HUES64 (cell line): ENCODE measurements at regions not wholly inside any gene's neighbourhood (a gene's known extent, or its start where the extent isn't known, plus 50 kb on each side); places are given as distances from the start of the nearest gene placed in this dataset.

Source experiments
- H3K27ac ChIP-seq: 2 replicates; pipeline ENCODE4 v1.7.0; 2013; ENCODE audit warnings: low read depth, low read length, inconsistent platforms
- H3K27me3 ChIP-seq: 2 replicates; pipeline ENCODE4 v1.6.1; 2013; ENCODE audit warnings: mild to moderate bottlenecking, low read length; ENCODE audit not compliant: insufficient read depth
- H3K36me3 ChIP-seq: 2 replicates; pipeline ENCODE4 v1.6.1; 2013; ENCODE audit warnings: mild to moderate bottlenecking, low read length; ENCODE audit not compliant: insufficient read depth
- H3K4me1 ChIP-seq: 2 replicates; pipeline ENCODE4 v1.6.1; 2013; ENCODE audit warnings: mild to moderate bottlenecking, low read length, moderate library complexity; ENCODE audit not compliant: insufficient read depth
- H3K4me3 ChIP-seq: 2 replicates; pipeline ENCODE4 v1.5.1; 2013; ENCODE audit warnings: mild to moderate bottlenecking, low read length, moderate library complexity
- H3K9ac ChIP-seq: 2 replicates; pipeline ENCODE4 v1.6.1; 2013; ENCODE audit warnings: mild to moderate bottlenecking, low read depth, low read length
- H3K9me3 ChIP-seq: 2 replicates; pipeline ENCODE4 v1.6.1; 2013; ENCODE audit warnings: low read depth, low read length; ENCODE audit not compliant: insufficient read depth
- WGBS: fragments of 150-250, 120-280 bp; methylation state at CpG from one replicate; pipeline ENCODE4 v1.1.7; 2013; ENCODE audit warnings: missing lambda C conversion rate; 5-methylcytosine and 5-hydroxymethylcytosine counted together

- Histone ChIP-seq H3K9me3 (no peaks in the 10 kb centered on the region), H3K9ac (no peak overlapping the region), H3K4me1 (no peaks in the 10 kb centered on the region), H3K27ac (no peak overlapping the region), H3K36me3 (no peaks in the 10 kb centered on the region), H3K27me3 (no peaks in the 10 kb centered on the region), H3K4me3 (no peak overlapping the region)
- 96% methylated on average over 7 of the region's 7 CpGs for WGBS
Measured at GRCh38 chr10:88083597-88083989, 220.2 kb downstream of the PTEN start.

GRCh38 chr10:88086187-88086960, 222.9 kb downstream of the PTEN start:
- Histone ChIP-seq H3K36me3 (no peaks in the 10 kb centered on the region), H3K4me3 (no peak overlapping the region), H3K9me3 (no peaks in the 10 kb centered on the region), H3K27ac (no peak overlapping the region), H3K27me3 (no peaks in the 10 kb centered on the region), H3K4me1 (no peaks in the 10 kb centered on the region), H3K9ac (no peak overlapping the region)
- 93% methylated on average over 9 of the region's 9 CpGs for WGBS

DNA sequence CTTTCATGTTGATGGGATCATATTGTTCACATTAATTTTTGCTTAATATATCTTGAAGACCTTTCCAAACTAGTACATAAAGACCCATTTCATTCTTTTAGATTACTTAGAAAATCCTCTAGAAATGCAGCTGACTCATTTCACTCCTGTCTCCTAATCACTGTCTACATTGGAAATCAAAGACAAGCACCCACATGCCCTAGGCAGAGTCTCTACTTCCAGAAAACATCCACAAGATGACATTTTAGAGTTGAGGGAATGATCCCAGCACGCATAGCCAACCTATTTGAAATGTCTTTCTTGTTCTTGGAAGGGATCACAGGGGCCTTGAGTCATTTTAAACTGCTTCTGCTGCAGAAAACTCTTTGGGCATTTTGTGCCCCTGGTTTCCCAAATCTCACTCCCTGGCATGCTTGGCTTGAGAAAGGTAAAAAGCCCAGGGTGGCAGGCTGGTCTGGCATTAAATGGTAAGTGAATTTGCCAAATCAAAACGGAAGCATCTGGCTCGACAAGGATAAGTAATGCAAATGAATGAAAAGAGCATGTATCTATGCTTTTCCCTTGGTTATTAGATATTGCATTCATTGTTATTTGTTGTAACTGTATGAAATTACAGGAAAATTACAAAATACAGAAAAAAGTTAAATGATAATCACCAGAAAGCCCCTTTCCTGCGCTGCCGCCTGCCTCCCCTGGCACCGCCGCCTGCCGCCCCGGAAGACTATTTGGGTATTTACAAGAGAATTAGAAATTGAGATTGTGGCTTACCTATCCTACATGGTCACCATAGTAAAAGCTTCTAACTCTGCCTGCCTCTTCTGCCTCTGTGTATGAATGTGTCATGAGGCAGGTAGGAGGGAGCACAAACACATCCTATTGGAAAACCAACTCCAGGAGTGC, 225.3 kb downstream of the PTEN start:
- no peak overlapping the region for H3K9ac ChIP-seq
- H3K4me1 ChIP-seq, result no peaks in the 10 kb centered on the region
- 85% methylated on average over 9 of the region's 9 CpGs for WGBS
- no peak overlapping the region for H3K4me3 ChIP-seq
- H3K27me3 ChIP-seq, result no peaks in the 10 kb centered on the region
- H3K36me3 ChIP-seq, result no peaks in the 10 kb centered on the region
- no peak overlapping the region for H3K27ac ChIP-seq
- H3K9me3 ChIP-seq, result no peaks in the 10 kb centered on the region

- no peaks in the 10 kb centered on the region for H3K27me3 ChIP-seq
Measured at GRCh38 chr10:88089498-88089897, 226.1 kb downstream of the PTEN start.

DNA sequence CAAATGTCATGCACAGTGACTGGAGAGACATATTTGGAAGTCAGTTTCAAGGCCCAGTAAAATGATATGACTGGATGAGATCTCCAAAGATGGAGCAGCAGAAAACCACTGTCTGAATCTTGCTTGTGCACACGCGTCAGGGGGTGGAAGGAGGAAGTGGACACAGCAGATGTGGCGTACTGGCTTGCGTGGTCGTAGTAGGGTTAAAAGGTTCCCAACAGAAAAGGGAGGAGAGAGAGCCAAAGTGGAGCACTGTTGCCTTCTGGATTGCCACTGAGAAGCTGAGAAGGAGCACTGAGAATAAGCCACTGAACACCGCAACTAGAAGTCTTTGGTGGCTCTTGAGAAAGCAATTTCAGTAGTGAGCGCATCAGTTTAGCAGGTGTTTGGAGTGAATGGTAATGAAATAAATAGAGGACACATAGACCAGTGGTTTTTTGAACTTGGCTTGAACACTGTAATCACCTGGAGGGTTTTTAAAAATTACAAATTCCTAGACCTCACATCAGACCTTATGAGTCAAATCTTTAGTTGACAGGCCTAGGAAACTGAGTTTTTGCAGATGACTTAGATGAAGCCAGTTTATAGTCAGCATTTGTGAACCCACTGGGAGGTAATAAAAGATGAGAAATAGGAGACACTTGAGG, 227.3 kb downstream of the PTEN start:
- H3K27ac ChIP-seq, result no peak overlapping the region
- no peaks in the 10 kb centered on the region for H3K27me3 ChIP-seq
- no peaks in the 10 kb centered on the region for H3K36me3 ChIP-seq
- 96% methylated on average over 7 of the region's 7 CpGs for WGBS
- H3K9ac ChIP-seq, result no peak overlapping the region
- H3K4me3 ChIP-seq, result no peak overlapping the region
- no peaks in the 10 kb centered on the region for H3K9me3 ChIP-seq
- H3K4me1 ChIP-seq, result no peaks in the 10 kb centered on the region

More at GRCh38 chr10:88089498-88089897, 226.1 kb downstream of the PTEN start:
- H3K36me3 ChIP-seq, result no peaks in the 10 kb centered on the region
- H3K9me3 ChIP-seq, result no peaks in the 10 kb centered on the region
- no peak overlapping the region for H3K9ac ChIP-seq
- H3K4me3 ChIP-seq, result no peak overlapping the region
- no peaks in the 10 kb centered on the region for H3K4me1 ChIP-seq
- no peak overlapping the region for H3K27ac ChIP-seq

- H3K27me3 ChIP-seq, result no peaks in the 10 kb centered on the region
- 96% methylated on average over 4 of the region's 4 CpGs for WGBS
Measured at GRCh38 chr10:88091490-88092061, 228.2 kb downstream of the PTEN start.

GRCh38 chr10:88092265-88092664, 228.8 kb downstream of the PTEN start:
- Histone ChIP-seq H3K9me3 (no peaks in the 10 kb centered on the region), H3K4me3 (no peak overlapping the region), H3K4me1 (no peaks in the 10 kb centered on the region), H3K27ac (no peak overlapping the region), H3K27me3 (no peaks in the 10 kb centered on the region), H3K9ac (no peak overlapping the region), H3K36me3 (no peaks in the 10 kb centered on the region)
- WGBS, result 94% methylated on average over 4 of the region's 4 CpGs

More at GRCh38 chr10:88091490-88092061, 228.2 kb downstream of the PTEN start:
- H3K9me3 ChIP-seq, result no peaks in the 10 kb centered on the region
- H3K36me3 ChIP-seq, result no peaks in the 10 kb centered on the region
- H3K27ac ChIP-seq, result no peak overlapping the region
- no peaks in the 10 kb centered on the region for H3K4me1 ChIP-seq
- no peak overlapping the region for H3K9ac ChIP-seq
- no peak overlapping the region for H3K4me3 ChIP-seq

GRCh38 chr10:88092973-88093372, 229.5 kb downstream of the PTEN start:
- Histone ChIP-seq H3K4me1 (no peaks in the 10 kb centered on the region), H3K4me3 (no peak overlapping the region), H3K9ac (no peak overlapping the region), H3K36me3 (no peaks in the 10 kb centered on the region), H3K9me3 (no peaks in the 10 kb centered on the region), H3K27me3 (no peaks in the 10 kb centered on the region), H3K27ac (no peak overlapping the region)
- WGBS, result 85% methylated on average over 5 of the region's 5 CpGs

DNA sequence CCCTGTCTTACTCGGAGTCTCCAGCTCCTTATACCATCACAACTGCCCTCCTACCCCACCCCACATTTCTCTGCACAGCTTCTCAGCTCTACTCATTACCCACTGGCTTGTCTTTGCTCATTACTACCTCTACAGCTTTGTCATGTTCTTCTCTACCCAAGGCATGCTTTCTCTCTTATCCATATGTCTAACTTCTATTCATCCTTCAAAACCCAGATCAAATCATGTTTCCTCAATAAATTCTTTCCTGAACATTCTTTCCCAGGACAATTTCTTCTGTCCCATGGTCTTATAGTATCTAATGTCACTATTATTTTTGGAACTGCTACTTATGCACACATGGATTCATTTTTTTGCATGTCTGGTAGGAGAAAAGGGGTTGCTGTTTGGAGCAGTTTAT, 231.4 kb downstream of the PTEN start:
- Histone ChIP-seq H3K27ac (no peak overlapping the region), H3K36me3 (no peaks in the 10 kb centered on the region), H3K4me3 (no peak overlapping the region), H3K4me1 (no peaks in the 10 kb centered on the region), H3K27me3 (no peaks in the 10 kb centered on the region), H3K9ac (no peak overlapping the region), H3K9me3 (no peaks in the 10 kb centered on the region)
- WGBS, result 90% methylated on average over 1 of the region's 1 CpG

DNA sequence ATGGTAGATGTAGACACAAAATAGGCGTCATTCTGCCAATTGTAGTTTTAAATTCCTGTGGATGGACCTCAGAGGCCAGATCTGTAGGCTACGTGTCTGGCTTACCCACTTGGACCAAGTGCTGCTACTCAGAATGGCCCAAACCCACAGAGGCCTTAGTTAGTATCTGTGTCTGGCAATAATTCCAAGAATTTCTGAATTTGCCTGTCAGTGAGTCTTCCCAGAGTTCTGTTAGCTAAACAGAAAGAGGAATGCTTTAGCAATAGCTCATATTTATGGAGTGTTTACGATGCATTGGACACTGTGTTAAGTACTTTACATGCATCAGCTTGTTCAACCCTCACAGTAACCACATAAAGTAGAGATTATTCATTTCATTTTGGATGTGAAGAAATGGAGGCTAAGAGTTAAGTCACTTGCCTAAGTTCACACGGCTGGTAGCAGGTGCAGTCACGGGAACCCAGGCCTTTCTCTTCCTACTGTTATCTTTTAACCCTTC, 231.8 kb downstream of the PTEN start:
- H3K9me3 ChIP-seq, result no peaks in the 10 kb centered on the region
- H3K9ac ChIP-seq, result no peak overlapping the region
- H3K27me3 ChIP-seq, result no peaks in the 10 kb centered on the region
- 88% methylated on average over 5 of the region's 5 CpGs for WGBS
- H3K4me3 ChIP-seq, result no peak overlapping the region
- no peaks in the 10 kb centered on the region for H3K36me3 ChIP-seq
- H3K4me1 ChIP-seq, result no peaks in the 10 kb centered on the region
- H3K27ac ChIP-seq, result no peak overlapping the region
